Adrenal gland (tissue), 9 donors: ENCODE measurements at regions not wholly inside any gene's neighbourhood (a gene's known extent, or its start where the extent isn't known, plus 50 kb on each side); places are given as distances from the start of the nearest gene placed in this dataset.

Experiments used
- DNase-seq, 7 donors: peaks; one replicate each; pipeline ENCODE4 v3.0.0-alpha.2; 2019 to 2020
- H3K27ac ChIP-seq, 5 donors: fragments of 200-600 bp; sonication (generic) in 4 of 5; 1 replicate in 3 of 5; 2 replicates in 2 of 5; pipeline versions ENCODE4 v1.5.1 to v1.8.0; 2016 to 2020; ENCODE audit warnings: mild to moderate bottlenecking in 1 of 5
- H3K27me3 ChIP-seq: fragments of 200-600 bp; 2 replicates; pipeline ENCODE4 v1.8.0; 2021
- H3K36me3 ChIP-seq, 2 donors: fragments of 200-600 bp; replicated peaks in 1 of 2; 1 replicate in 1 of 2; 2 replicates in 1 of 2; pipeline versions ENCODE4 v1.5.1 to v1.8.0; 2018 to 2022
- H3K4me1 ChIP-seq, 2 donors: fragments of 200-600 bp; replicated peaks in 1 of 2; 1 replicate in 1 of 2; 2 replicates in 1 of 2; pipeline versions ENCODE4 v1.5.1 to v1.8.0; 2018 to 2021
- H3K4me3 ChIP-seq, 4 donors: fragments of 200-600 bp; sonication (generic) in 3 of 4; one replicate each; pipeline ENCODE4 v1.5.1; 2016 to 2018
- H3K9me3 ChIP-seq, 3 donors: fragments of 200-600 bp; sonication (generic) in 1 of 3; replicated peaks in 1 of 3; 1 replicate in 2 of 3; 2 replicates in 1 of 3; pipeline versions ENCODE4 v1.5.1 to v1.8.0; 2016 to 2021
- POLR2A ChIP-seq, 2 donors: fragments of 450-650 bp; IDR thresholded peaks; one replicate each; pipeline ENCODE4 v1.6.1; 2017; ENCODE audit warnings: antibody characterized with exemption in 2 of 2, mild to moderate bottlenecking in 2 of 2, moderate library complexity in 1 of 2
- WGBS, 4 donors: extraction: QIAGEN DNeasy Blood & Tissue Kit in 2 of 4; methylation state at CpG; one replicate each; pipeline versions ENCODE4 v1.1.5 to v1.1.7; 2013 to 2017; 5-methylcytosine and 5-hydroxymethylcytosine counted together
- intact Hi-C, 2 donors: fragments of 100-400 bp; cut with DNase I; formaldehyde crosslinking; loops; one replicate each; pipeline versions ENCODE4 v1.14.1 to v1.15.0; 2022 to 2023
- TF ChIP-seq, protein P1 (sequence below), 6 experiments: fragments of 450-650 bp in 4 of 6; fragments of 200-600 bp in 2 of 6; sonication (generic) in 1 of 6; IDR thresholded peaks; 1 replicate in 5 of 6; 2 replicates in 1 of 6; pipeline versions ENCODE4 v1.5.1 to v1.8.0; 2016 to 2021; ENCODE audit warnings: antibody characterized with exemption in 6 of 6, mild to moderate bottlenecking in 2 of 6, moderate library complexity in 1 of 6
- donor health status: healthy with polysubstance abuse.
- donor health status: Bipolar disorder and iron deficiency.
- donor health status: DM: yes; HTN: yes; CAD: no.
- donor health status: DM: no; HTN: no; CAD: no.
- donor health status: DM: no; HTN: no; CAD: no.

DNA sequence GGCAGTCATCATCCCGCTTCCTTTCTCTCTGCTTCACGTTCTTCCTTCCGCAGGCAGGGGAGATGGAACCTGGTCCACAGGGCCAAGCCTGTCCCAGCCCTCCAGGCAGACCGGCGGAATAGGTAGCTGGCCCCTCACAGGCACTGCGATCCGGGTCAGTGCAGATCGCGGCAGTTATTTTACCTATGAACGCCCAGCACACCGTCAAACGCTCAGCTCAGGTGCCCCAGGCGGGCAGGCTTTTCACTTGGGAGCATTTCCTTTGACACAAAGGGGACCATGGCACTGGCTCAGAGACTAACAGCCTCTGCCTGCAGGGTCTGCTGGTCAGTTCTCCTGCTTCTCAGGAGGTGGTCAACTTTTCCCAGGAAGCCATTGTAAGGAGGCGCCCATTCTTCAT lies 97.0 kb upstream of the ZNF98 start:
- no peaks in the 10 kb centered on the region for H3K9me3 ChIP-seq
- no peak for TF ChIP-seq POLR2A (IDR thresholded peaks at IDR 0.05)
- TF ChIP-seq, protein P1, sequence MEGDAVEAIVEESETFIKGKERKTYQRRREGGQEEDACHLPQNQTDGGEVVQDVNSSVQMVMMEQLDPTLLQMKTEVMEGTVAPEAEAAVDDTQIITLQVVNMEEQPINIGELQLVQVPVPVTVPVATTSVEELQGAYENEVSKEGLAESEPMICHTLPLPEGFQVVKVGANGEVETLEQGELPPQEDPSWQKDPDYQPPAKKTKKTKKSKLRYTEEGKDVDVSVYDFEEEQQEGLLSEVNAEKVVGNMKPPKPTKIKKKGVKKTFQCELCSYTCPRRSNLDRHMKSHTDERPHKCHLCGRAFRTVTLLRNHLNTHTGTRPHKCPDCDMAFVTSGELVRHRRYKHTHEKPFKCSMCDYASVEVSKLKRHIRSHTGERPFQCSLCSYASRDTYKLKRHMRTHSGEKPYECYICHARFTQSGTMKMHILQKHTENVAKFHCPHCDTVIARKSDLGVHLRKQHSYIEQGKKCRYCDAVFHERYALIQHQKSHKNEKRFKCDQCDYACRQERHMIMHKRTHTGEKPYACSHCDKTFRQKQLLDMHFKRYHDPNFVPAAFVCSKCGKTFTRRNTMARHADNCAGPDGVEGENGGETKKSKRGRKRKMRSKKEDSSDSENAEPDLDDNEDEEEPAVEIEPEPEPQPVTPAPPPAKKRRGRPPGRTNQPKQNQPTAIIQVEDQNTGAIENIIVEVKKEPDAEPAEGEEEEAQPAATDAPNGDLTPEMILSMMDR (IDR thresholded peaks at IDR 0.05), result no peak
- DNase-seq, result no peak
- H3K4me1 ChIP-seq, result no peaks in the 10 kb centered on the region
- H3K27me3 ChIP-seq, result no peaks in the 10 kb centered on the region
- intact Hi-C loops, result no loop called here
- H3K4me3 ChIP-seq, result no peak overlapping the region
- no peaks in the 10 kb centered on the region for H3K36me3 ChIP-seq
- H3K27ac ChIP-seq, result no peak overlapping the region
- WGBS, 4 donors, result 91 to 96% (median 95%) methylated on average over 11 to 14 of the region's 14 CpGs

DNA sequence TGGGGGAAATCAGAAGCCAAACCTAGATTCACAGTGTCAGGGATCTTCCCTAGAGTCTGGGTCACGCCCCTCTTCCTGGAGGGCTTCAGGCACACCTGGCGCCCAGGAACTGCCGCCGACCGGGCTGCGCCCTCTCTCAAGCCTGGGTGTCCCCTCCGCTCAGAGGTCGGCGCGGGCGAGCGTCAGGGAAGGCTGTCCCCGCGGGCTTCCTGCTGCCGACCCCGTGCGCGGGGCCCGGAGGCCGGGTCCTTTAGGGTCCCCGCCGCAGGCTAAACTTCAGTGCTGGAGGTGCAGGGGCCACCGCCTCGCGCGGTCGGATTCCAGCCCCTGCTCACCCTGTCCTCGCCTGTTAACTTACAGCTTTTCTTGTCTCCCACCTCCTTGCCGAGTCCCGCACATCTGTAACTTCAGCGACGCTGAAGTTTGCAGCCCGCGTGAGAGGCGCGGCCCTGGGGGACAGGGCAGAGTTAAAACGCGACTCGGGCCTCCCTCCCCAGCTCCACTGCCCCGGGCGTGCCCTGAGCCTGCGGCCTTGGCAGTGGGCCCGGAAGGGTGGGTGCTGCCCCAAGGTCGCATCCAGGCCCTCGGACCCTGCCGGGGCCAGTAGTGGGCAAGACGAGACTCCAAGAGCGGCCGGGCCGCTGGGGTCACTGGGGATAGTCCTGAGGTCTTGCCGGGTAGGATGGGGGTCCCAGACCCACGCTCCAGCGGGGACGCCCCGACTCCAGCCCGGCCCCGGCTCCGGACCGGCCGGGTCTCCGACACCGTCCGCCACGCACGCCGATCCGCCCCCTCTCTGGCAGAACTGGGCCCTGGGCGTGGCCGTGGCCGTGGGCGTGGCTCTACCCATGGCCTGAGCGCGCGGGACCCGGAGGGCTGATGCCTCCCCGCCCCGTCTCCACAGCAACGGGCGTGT lies 95.6 kb upstream of the ZNF98 start:
- Histone ChIP-seq H3K27me3 (no peaks in the 10 kb centered on the region), H3K4me1 (no peaks in the 10 kb centered on the region), H3K4me3 (no peak overlapping the region), H3K27ac (no peak overlapping the region), H3K36me3 (no peaks in the 10 kb centered on the region), H3K9me3 (no peaks in the 10 kb centered on the region)
- TF ChIP-seq POLR2A (IDR thresholded peaks at IDR 0.05), result no peak
- TF ChIP-seq, protein P1 (IDR thresholded peaks at IDR 0.05), result no peak
- 48 to 81% (median 64%) methylated on average over 8 to 79 of the region's 79 CpGs for WGBS, 4 donors
- no peak for DNase-seq
- intact Hi-C loops, result no loop called here

DNA sequence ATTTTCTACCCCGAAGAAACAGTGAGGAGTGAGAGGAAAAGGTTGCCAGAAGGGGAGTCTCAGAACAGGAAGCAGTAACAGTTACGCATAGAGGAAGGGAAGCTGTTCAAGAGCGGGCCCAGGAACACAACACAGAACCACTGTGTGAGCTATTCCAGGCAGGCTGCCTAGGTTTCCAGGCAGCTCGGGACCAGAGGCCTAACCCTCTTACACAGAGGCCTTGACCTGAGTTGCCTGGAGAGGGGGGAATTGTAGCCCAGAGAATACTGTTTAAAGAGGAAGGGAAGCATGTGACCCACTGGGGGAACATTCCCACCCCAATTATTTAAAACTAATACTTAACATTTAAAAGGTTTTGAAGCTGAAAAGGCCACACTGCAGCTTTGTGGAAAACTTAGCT lies 93.3 kb upstream of the ZNF98 start:
- H3K4me3 ChIP-seq, result no peak overlapping the region
- intact Hi-C loops, result no loop called here
- H3K4me1 ChIP-seq, result no peaks in the 10 kb centered on the region
- H3K27me3 ChIP-seq, result no peaks in the 10 kb centered on the region
- TF ChIP-seq POLR2A (IDR thresholded peaks at IDR 0.05), result no peak
- TF ChIP-seq, protein P1 (IDR thresholded peaks at IDR 0.05), result no peak
- no peaks in the 10 kb centered on the region for H3K9me3 ChIP-seq
- WGBS, 4 donors, result 68 to 80% (median 70%) methylated on average over 4 of the region's 4 CpGs
- no peak overlapping the region for H3K27ac ChIP-seq
- H3K36me3 ChIP-seq, result no peaks in the 10 kb centered on the region
- DNase-seq, result no peak

DNA sequence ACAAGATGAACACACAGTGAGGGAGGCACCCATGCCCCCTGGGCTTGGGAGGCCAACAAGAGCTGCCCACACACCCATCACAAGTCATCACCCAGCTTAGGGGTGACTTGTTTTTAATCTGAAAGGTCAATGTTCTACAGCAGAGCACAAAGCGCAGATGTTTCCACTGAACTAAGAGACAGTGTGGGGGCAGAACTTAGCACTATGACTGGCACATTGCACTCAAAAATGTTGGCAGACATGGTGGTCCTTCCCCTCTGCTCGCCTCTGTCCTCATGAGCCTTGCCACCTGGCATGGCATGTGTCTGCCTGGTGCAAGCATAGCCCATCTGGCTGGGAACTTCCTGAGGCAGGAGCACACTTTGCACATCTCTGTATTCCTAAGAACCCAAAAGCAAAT lies 81.4 kb upstream of the ZNF98 start:
- DNase-seq, result no peak
- intact Hi-C loops, result no loop called here
- H3K27me3 ChIP-seq, result no peaks in the 10 kb centered on the region
- H3K36me3 ChIP-seq, result no peaks in the 10 kb centered on the region
- H3K4me1 ChIP-seq, result no peaks in the 10 kb centered on the region
- H3K4me3 ChIP-seq, result no peak overlapping the region
- 77 to 83% (median 79%) methylated on average over 1 to 2 of the region's 2 CpGs for WGBS, 4 donors
- no peaks in the 10 kb centered on the region for H3K9me3 ChIP-seq
- H3K27ac ChIP-seq, result no peak overlapping the region
- no peak for TF ChIP-seq POLR2A (IDR thresholded peaks at IDR 0.05)
- TF ChIP-seq, protein P1 (IDR thresholded peaks at IDR 0.05), result no peak
